TTC549 (cell line): ENCODE measurements at regions not wholly inside any gene's neighbourhood (a gene's known extent, or its start where the extent isn't known, plus 50 kb on each side); places are given as distances from the start of the nearest gene placed in this dataset.
A peak's percentile ranks its signal among the peaks of the same experiment; 100 is the strongest.
"Not testable (repeated sequence)": the region's sequence is repeated elsewhere in the genome, so short reads cannot be mapped to it uniquely, and the experiment has no call there.

Experiments used
- FAIRE-seq: peaks from 2 replicates; lab custom pipeline; 2012; peaks lifted over from hg19 to GRCh38; lab: Jason Lieb, UNC

DNA sequence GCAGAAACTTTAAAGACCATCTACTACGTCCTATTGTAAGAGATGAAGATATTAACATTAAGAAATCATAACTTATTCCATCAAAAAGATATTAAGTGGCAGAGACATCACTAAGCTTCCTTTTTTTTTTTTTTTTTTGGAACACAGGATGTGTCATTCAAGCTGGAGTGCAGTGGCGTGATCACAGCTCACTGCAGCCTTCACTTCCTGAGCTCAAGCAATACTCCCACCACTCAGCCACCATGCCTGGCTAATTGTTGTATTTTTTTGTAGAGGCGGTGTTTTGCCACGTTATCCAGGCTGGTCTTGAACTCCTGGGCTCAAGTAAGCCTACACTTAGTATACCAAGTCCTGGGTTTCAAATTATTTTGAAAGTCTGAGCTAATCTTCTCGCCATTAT lies 169.7 kb upstream of the KCTD7 start:
- FAIRE-seq = not testable (repeated sequence)

DNA sequence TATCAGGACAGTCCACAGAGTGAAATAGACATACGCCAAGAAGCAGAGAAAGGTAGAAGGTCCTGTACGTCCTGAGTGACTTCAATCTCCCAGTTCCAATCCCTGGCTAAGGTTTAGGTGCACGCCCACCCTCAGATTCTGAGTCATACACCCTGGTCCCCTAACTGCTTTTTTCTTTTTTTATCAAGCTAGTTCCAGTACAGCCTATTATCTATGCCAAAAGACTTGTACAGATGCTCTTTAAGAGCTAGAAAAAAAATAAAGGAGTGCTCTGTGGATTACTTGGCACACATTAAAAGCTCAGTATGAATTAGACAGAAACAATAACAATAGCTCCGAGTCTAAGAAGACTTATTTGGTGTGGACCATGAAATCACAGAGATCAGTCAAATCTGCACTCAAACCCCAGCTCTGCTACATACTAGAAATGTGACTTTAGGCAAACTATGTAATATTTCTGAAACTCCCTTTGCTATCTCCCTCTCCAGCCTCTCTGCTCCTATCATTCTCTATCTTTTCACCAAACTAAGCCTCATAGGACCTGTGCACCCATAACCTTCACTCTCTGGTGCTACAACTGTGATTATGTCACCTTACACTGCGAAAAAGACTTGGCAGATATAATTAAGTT lies 168.8 kb upstream of the KCTD7 start:
- FAIRE-seq = not testable (repeated sequence)

DNA sequence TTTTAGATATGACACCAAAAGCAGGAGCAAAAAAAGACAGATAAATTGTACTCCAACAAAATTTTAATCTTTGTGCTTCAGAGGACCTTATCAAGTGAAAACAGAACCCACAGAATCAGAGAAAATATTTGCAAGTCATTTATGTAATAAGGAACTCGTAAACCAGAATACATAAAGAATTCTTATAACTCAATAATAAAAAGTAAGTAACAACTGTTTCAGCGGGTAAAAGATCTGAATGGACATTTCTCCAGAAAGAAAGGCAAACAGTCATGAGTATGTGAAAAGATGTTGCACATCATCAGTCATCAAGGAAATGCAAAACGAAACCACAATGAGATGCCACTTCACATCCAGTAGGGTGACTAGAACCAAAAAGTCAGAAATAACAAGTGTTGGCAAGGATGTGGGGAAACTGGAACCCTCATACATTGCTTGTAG lies 167.7 kb upstream of the KCTD7 start:
- FAIRE-seq = no peak

DNA sequence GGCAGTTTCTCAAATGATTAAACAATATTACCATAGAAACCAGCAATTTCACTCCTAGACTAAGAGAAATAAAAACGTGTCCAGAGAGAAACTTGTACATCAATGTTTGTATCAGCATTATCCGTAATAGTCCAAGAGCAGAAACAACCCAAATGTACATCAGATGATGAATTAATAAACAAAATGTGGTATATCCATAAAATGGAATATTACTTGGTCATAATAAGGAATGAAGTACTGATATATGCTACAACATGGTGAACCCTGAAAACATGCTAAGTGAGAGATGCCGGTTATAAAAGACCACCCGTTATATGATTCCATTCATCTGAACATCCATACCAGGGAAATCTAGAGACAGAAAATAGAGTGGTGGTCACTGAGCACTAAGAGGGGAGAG lies 167.3 kb upstream of the KCTD7 start:
- not testable (repeated sequence) for FAIRE-seq

DNA sequence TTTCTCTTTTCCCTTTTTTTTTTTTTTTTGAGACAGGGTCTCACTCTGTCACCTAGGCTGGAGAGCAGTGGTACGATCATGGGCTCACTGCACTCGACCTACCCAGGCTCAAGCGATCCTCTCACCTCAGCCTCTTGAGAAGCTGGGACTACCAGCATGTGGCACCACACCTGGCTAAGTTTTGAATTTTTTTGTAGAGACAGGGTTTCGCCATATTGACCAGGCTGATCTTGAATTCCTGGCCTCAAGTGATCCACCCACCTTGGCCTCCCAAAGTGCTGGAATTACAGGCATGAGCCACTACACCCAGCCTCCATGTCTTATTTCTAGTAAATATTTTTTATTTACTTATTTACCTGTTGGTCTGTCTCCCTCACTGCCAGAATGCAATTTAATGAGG lies 165.8 kb upstream of the KCTD7 start:
- FAIRE-seq = not testable (repeated sequence)

DNA sequence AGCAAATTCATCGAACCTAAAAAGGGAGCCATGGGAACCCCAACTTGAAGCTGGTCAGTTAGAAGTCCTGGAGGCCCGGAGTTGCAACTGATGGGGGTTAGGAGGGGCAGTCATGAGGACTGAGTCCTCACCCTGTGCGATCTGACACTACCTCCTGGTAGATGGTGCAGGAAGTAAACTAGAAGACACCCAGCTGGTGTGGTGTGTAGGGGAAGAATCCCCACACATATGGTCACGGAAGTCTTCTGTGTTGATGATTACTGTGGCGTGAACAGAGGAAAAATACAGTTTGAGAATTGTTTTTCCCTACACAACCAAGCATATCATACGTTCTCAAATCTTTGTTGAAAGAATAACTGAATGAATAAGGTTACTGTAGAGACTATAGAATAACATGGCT lies 164.6 kb upstream of the KCTD7 start:
- FAIRE-seq = no peak

DNA sequence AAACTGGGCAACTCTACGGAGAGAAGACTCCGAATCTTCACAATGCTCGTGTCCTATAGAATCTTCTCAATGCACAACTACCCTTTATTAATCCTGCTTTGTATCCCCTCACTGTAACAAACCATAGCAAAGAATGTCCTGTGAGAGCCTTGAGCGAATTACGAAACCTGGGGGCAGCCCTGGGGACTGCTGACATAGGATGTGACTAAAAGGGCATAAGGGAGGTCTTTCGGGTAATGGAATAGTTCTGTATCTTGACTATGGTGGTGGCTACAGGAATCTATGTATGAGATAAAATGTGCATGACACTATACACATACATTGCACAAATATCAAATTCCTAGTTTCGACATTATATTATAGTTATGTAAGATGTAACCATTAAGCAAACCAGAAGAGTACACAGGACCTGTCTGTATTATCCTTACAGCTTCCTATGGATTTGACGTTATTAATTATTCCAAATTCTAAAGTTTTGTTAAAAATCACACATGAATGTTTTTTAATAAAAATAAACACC lies 162.5 kb upstream of the KCTD7 start:
- no peak for FAIRE-seq

DNA sequence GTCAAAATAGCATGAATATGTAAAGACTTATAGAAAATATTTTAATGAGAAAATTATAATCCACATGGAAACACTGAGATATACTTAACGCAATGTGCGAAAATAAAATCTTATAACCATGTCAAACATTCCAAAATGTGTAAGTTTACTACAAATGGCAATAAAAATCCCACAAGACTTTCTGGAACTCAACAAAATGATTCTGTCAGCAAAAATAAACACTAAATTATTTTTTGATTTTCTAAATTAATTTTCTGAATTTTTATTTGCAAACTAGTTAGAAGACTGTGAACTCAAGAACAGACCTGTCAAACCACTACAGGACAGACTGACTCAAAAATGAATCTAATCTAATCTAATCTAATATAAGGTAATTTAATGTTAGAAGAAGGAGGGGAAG lies 160.8 kb upstream of the KCTD7 start:
- FAIRE-seq = no peak

DNA sequence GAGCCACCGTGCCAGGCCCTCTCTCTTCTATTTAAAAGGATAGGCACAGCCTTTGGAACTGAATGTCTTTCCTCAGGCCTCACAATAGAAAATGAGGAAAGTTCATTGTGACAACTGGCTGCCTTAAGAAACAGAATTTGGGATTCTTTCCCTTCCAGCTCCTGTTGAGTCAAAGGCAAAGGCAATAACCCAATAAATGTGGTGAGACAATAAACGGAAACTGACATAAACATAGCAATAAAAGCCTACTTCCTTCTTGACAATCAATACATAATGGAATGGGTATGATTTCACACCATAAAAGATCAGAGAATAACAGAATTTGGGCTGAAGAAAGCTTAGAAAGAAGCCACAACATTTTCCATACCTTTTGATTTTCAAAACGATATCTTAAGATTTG lies 155.6 kb upstream of the KCTD7 start:
- not testable (repeated sequence) for FAIRE-seq

DNA sequence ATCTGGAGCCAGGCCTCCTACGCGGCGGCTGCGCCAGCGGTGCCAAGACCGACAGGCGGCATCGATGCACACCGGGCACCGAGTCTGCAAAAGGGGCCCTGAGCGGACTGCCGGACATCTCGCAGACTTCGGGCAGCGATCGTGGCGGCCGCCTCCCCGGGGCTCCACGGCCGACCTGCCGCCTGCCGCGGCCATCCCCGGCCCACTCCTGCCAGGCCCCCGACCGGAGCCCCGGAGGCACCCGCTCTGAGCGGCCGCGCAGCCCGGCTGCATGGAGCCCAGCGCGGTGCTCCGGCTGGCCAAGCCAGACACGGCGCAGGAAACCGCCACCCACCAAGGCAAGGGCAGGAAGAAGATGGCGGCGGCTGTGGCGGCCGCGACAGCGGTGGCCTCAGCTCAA lies 154.2 kb upstream of the KCTD7 start:
- FAIRE-seq = no peak

DNA sequence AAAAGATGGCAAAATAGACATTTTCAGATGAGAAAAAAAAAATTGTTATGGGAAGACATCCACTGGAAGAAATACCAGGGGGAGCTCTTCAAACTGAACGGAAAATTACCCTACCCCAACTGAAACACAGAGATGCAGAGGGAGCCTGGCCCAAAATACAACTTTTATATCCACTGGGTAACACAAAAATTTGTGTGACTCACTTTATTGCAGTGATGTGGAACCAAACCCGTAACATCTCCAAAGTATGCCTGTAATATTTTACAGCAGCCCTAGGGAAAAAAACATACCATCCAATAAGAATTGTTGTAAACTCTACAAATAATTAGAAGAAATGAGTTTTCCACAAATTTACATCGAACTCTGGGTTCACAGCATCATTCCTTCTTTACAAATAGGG lies 152.6 kb upstream of the KCTD7 start:
- not testable (repeated sequence) for FAIRE-seq

DNA sequence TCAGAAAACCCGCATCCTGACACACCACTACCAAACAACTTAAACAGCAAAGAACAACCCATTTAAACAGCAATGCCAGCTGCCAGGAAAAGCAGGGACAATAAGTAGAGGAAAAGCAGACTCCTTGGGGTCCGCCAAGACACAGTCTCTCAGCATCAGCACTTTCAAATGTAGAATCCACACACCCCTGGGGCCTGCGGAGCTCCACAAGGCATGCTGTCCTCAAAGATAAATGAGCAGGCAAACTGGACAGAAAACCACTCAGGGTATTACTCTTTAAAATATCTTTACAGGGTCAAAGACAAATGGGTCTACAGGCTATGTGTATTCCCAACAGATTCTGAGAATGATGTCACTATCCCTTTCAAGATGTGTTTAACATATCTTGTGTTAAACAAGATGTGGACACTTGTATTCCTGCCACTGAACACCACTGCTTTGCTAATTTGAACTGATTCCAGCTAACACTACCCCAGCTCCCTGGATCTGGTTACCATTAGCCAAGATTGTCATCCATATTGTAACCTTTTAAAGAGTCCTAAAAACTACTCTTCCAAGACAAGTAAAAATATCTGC lies 150.8 kb upstream of the KCTD7 start:
- FAIRE-seq = not testable (repeated sequence)

DNA sequence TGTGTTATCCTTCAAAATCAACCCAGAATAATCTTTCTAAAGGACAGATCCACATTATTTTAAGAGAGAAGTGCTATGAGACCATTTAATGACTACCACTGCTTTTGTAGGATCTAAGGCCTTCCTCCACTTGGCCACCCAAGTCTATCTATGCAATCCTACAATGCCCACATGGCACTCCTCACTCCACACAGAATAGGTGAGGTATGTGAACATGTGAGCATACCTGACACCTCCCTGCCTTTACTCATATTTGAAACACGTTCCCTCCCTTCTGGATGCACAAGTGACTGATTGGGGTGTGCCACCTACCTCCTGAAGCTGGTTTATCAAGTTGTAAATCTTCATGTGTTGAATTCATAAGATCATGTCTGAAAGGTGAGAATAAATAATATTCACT lies 147.5 kb upstream of the KCTD7 start:
- not testable (repeated sequence) for FAIRE-seq

DNA sequence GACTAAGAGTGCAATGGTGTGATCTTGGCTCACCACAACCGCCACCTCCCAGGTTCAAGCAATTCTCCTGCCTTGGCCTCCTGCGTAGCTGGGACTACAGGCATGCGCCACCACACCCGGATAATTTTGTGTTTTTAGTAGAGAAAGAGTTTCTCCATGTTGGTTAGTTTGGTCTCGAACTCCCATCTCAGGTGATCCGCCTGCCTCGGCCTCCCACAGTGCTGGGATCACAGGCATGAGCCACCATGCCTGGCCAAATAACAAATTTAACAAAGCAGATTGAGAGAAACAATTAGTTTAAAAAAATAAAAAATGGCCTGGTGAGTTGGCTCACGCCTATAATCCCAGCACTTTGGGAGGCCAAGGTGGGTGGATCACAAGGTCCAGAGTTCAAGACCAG lies 139.6 kb upstream of the KCTD7 start:
- FAIRE-seq = not testable (repeated sequence)

DNA sequence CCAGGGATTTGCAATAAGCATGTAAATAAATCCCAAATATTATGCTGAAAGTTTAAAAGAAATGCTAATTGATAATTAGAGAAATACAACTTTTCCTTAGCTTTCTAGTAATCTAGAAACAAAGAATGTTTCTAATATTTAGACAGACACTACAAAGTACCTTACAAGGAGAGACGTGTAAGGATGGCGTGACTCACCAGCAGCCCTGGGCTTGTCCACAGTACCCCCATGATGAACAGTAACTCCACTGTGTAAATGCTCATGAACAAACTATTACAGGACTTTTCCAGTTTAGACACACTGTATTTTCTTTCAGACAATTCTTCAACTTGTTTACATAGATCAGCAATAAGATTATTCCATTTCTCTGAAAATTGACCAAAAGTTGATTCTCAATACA lies 138.9 kb upstream of the KCTD7 start:
- FAIRE-seq = not testable (repeated sequence)

DNA sequence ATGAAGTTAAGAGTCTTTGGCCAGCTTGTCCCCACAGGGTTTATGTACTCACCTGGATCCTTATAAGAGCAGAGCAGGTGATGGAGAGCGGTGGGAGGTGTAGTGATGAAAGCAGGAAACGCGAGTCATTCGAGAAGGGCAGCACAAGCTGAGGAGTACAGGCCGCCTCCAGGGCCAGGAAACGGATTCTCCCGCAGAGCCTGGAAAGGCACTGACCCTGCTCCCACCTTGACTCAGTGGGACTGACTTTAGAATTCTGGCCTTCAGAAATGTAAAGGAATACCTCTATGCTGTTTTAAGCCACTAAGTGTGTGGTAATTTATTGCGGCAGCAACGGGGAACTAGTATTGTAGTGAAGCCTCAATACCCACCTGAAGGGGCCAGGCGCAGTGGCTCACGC lies 137.7 kb upstream of the KCTD7 start:
- not testable (repeated sequence) for FAIRE-seq

DNA sequence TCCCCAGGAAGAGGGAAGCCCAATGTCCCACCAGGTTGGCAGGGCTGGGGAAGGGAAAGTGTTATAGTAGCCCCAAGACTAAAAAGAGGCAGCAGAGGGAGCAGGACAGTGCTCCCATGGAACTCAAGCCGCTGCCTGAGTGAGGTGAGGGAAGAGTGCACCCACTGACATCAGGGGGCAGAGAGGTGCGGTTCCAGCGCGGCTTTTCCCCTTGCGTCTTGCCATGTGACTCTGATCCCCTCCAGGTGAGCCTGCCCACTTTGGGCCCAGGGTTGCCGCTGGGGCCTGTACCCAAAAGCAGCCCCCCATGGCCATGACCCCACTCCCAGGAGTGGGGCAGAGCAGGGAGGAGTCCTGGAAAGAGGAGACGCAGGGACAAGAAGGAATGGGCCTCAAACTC lies 136.3 kb upstream of the KCTD7 start:
- FAIRE-seq = not testable (repeated sequence)

DNA sequence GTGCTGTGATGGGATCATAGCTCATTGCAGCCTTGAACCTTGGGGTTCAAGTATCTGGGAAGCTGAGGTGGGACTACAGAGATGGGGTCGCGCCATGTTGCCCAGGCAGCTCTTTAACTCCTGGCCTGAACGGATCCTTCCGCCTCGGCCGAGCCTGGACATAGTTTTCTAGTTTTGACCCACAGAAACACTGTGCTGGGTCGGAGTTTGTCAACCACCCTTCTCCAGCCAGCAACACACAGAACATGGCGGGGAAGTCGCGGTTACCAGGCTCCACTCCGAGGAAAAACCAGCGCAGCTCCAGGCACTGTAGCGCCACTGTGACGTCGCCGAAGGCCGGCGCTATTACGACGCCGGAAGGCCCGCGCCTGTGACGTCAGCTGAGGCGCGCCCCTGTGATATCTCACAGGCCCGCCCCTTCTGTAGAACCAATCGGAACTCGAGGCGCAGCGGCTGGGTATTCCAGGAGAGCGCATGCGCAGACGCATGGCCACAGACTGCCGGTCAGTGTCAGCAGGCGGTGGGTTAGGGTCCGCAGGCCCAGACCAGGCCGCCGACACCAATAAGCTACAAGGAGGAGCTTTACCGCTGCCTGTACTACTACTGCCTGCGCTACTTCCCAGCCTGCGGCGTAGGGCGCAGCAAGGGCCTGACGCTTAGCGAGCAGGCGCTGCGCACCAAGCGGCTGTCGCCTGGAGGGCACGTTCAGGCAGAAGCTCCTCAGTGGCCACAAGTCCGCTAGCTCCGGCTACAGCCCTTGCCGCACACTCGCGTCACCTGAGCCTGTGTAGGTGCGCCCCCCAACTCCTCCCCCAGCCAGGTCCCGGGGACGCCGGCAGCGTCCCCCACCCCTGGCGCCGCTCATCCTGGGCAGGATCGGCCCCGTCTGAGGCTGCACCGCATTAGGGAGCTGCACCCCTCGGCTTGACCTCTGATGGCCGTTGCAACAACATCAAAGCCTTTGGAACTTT lies 135.2 kb upstream of the KCTD7 start:
- peak; percentile 46 for FAIRE-seq

DNA sequence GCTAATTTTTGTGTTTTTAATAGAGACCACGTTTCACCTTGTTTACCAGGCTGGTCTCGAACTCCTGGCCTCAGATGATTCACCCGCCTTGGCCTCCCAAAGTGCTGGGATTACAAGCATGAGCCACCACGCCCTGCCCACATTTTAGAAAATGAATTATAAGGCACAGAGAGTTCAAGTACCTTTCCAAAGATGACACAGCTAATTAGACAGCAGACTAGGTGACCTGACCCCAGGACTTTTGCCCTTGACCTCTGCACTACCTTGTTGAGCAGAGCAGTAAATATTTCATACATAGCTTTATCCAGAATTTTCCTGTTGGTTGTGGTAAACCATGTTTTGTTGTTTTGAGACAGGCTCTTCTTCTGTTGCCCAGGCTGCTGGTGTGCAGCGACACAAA lies 131.3 kb upstream of the KCTD7 start:
- no peak for FAIRE-seq

DNA sequence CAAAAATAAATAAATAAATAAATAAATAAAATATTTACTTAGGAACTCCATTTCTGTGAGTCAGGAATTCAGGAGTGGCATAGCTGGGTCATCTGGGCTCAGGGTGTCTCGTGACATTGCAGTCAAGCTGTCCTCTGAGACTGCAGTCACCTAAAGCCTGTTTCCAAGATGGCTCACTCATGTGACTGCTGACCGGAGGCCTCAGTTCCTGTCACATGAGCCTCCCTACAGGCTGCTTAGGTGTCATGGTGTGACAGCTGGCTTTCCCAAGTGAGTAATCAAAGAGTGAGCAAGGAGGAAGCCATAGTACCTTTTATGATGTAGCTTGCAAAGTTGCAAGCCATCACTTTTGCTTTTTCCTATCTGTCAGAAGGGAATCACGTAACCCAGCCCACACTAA lies 128.6 kb upstream of the KCTD7 start:
- no peak for FAIRE-seq

DNA sequence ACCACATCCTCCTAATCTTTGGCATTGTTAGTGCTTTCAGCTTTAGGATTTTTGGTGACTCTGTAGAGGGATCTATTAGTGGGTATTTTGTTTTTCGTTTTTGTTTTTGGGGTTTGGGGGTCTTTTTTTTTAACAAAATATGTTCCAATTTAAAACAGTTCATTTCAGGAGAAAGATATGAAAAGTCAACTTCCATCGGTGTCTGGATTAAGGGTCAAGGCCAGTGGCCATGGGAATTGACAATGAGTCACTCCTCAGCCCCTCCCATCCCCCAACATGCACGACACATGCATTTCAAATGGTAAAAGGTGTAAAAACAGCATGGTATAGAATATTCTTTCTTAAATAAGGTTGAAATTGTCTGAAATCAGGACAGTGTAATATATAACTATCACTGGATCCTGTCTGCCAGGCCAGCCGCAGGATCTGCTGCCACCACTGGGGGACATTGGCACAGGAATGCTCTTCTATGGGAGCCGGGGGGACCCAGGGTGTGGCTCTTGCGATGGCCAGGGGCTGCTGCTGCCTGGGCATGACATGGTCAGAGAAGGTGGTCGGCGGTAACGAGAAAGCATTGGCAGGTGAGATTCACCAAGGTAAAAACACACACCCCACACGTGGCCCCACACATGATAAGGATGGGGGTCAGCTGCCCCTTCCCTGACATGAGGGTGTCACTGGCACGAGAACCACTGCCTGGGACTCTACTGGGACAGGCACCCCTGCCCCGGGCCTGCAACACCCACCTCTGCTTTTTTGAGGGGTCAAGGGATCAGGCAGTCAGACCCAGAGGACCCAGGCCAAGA lies 126.2 kb upstream of the KCTD7 start:
- FAIRE-seq = no peak

DNA sequence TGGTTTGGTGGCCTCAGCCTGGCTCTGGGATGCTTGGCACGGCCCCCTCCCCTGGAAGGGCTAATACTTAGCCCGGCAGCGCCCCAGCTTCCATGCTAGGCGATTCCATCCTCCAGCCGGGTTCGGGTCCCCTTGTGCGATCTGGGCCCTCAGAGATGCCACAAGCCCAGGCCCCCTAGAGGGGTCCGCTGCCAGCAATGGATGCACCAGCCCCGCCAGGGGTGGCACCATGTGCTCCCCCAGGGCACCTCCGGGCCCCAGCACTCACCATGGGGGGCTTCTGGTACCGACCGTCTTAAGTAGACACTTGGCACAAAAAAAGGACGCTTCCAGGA lies 125.7 kb upstream of the KCTD7 start:
- FAIRE-seq = no peak
